ENCODE measurements at regions not wholly inside any gene's neighbourhood (a gene's known extent, or its start where the extent isn't known, plus 50 kb on each side); places are given as distances from the start of the nearest gene placed in this dataset.

DNA sequence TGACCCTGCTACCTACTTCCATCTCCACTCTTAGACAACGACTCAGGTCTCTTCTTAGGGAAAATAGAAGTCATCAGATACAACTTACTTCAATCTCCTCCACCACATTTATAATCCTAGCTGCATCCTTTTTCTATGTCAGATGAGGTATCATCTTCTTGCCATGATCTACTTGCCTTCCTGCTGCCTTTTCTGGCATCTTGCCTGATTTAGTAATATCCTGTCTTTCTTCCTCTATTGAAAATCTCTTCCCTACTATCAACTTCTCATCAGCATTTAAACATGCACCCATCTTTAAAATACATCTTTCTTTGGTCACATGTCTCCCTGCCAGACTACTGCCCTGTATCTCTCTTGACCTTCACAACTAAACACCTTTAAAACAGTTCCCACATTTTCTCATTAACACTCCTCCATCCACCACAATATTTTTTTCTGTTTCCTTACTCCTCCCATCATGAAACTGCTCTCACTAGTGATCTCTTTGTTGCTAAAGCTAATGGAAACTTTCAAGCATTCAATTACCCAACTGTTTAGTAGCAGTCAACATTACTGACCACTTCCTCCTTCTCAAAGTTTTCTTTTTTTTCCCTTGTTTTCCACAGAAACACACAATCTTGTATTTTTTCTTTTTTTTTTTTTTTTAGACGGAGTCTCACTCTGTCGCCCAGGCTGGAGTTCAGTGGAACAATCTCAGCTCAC is 100.8 kb upstream of the CXorf66 start:
- H3K4me3 ChIP-seq (ENCODE audit: low read length) = no peak overlapping the region
- H3K4me1 ChIP-seq (ENCODE audit: control insufficient read depth, insufficient read depth, low read length) = no peaks in the 10 kb centered on the region
- Mint-ChIP-seq H3K4me1 (no peaks in the 10 kb centered on the region), H3K9me3 (no peaks in the 10 kb centered on the region), H3K36me3 (ENCODE audit: low read depth) (no peaks in the 10 kb centered on the region), H3K4me3 (no peak overlapping the region), H3K27ac (no peak overlapping the region), H3K27me3 (ENCODE audit: insufficient read depth) (peaks cover 4% of the 10 kb centered on the region)
- no peak for DNase-seq
- no peaks in the 10 kb centered on the region for H3K36me3 ChIP-seq (ENCODE audit: control insufficient read depth, insufficient read depth, low read length)
- H3K27ac ChIP-seq (ENCODE audit: low read depth, low read length) = no peak overlapping the region
- 94 to 100% methylated on average over 1 to 3 of the region's 3 CpGs for WGBS, 2 experiments (ENCODE audit: insufficient coverage in 1 of 2, insufficient read length in 1 of 2)
- H3K9ac ChIP-seq (ENCODE audit: extremely low read depth, low read length, poor library complexity, severe bottlenecking) = no peak overlapping the region
- no peaks in the 10 kb centered on the region for H3K27me3 ChIP-seq (ENCODE audit: control insufficient read depth, insufficient read depth, low read length, poor library complexity, severe bottlenecking)
- no peaks in the 10 kb centered on the region for H3K9me3 ChIP-seq (ENCODE audit: control insufficient read depth, low read length)
- TF ChIP-seq, protein P1, sequence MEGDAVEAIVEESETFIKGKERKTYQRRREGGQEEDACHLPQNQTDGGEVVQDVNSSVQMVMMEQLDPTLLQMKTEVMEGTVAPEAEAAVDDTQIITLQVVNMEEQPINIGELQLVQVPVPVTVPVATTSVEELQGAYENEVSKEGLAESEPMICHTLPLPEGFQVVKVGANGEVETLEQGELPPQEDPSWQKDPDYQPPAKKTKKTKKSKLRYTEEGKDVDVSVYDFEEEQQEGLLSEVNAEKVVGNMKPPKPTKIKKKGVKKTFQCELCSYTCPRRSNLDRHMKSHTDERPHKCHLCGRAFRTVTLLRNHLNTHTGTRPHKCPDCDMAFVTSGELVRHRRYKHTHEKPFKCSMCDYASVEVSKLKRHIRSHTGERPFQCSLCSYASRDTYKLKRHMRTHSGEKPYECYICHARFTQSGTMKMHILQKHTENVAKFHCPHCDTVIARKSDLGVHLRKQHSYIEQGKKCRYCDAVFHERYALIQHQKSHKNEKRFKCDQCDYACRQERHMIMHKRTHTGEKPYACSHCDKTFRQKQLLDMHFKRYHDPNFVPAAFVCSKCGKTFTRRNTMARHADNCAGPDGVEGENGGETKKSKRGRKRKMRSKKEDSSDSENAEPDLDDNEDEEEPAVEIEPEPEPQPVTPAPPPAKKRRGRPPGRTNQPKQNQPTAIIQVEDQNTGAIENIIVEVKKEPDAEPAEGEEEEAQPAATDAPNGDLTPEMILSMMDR (conservative IDR thresholded peaks at IDR 0.05) = no peak

DNA sequence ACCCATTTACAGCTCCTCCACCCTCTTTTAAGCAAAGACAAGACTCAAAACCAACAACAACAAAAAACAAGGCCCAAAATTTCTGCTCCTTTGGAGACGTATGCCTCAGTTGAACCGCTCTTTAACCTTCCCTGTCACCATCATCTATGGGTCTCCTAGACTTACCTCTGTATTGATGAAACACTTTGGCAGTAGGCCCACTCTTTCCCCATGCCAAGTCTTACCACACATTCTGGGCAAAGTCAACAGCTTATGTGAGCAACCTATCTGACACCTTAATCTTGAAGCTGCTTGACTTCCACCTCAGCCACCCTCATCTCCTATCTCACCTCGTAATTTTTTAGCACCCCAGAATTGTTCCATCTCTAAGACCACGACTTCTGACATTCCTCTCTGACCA is 99.7 kb upstream of the CXorf66 start:
- Histone ChIP-seq H3K4me1 (ENCODE audit: control insufficient read depth, insufficient read depth, low read length) (no peaks in the 10 kb centered on the region), H3K9ac (ENCODE audit: extremely low read depth, low read length, poor library complexity, severe bottlenecking) (no peak overlapping the region), H3K9me3 (ENCODE audit: control insufficient read depth, low read length) (no peaks in the 10 kb centered on the region), H3K36me3 (ENCODE audit: control insufficient read depth, insufficient read depth, low read length) (no peaks in the 10 kb centered on the region), H3K4me3 (ENCODE audit: low read length) (no peak overlapping the region), H3K27ac (ENCODE audit: low read depth, low read length) (no peak overlapping the region), H3K27me3 (ENCODE audit: control insufficient read depth, insufficient read depth, low read length, poor library complexity, severe bottlenecking) (no peaks in the 10 kb centered on the region)
- Mint-ChIP-seq H3K4me1 (no peaks in the 10 kb centered on the region), H3K4me3 (no peak overlapping the region), H3K27ac (no peak overlapping the region), H3K9me3 (no peaks in the 10 kb centered on the region), H3K36me3 (ENCODE audit: low read depth) (no peaks in the 10 kb centered on the region), H3K27me3 (ENCODE audit: insufficient read depth) (peaks cover 4% of the 10 kb centered on the region)
- 0 to 60% methylated on average over 1 to 4 of the region's 4 CpGs for WGBS, 2 experiments (ENCODE audit: insufficient coverage in 1 of 2, insufficient read length in 1 of 2)
- TF ChIP-seq, protein P1 (conservative IDR thresholded peaks at IDR 0.05) = no peak
- no peak for DNase-seq

DNA sequence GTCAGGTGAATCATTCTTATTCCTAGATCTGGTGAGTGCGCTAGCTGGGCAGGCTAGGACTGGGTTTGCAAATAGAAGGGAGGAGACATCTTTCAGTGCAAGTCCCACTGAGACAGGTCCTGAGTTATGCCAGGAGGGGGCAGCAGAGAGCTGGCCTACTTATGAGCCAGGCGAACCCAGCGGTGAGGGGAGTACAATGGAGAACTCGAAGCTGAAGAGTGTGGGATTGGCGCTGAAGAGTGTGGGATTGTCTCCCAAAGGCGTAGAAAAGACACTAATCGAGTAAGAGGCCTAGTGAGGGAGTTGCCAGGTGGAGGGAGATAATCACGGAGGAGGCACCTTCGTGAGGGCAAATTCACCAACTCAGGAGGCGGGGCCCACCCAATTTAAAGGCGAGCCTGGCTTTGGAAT is 91.7 kb upstream of the CXorf66 start:
- Histone ChIP-seq H3K27ac (ENCODE audit: low read depth, low read length) (no peak overlapping the region), H3K4me1 (ENCODE audit: control insufficient read depth, insufficient read depth, low read length) (no peaks in the 10 kb centered on the region), H3K36me3 (ENCODE audit: control insufficient read depth, insufficient read depth, low read length) (no peaks in the 10 kb centered on the region), H3K27me3 (ENCODE audit: control insufficient read depth, insufficient read depth, low read length, poor library complexity, severe bottlenecking) (peaks cover 5% of the 10 kb centered on the region), H3K9ac (ENCODE audit: extremely low read depth, low read length, poor library complexity, severe bottlenecking) (no peak overlapping the region), H3K4me3 (ENCODE audit: low read length) (no peak overlapping the region), H3K9me3 (ENCODE audit: control insufficient read depth, low read length) (no peaks in the 10 kb centered on the region)
- H3K27ac Mint-ChIP-seq = no peak overlapping the region
- peaks cover 10% of the 10 kb centered on the region for H3K4me1 Mint-ChIP-seq
- DNase-seq = peak; percentile 92
- 26 to 36% methylated on average over 4 to 11 of the region's 11 CpGs for WGBS, 2 experiments (ENCODE audit: insufficient coverage in 1 of 2, insufficient read length in 1 of 2)
- TF ChIP-seq, protein P1 (conservative IDR thresholded peaks at IDR 0.05) = peak; percentile 97
- H3K9me3 Mint-ChIP-seq = no peaks in the 10 kb centered on the region
- H3K4me3 Mint-ChIP-seq = no peak overlapping the region
- peaks cover 29% of the 10 kb centered on the region for H3K27me3 Mint-ChIP-seq (ENCODE audit: insufficient read depth)
- no peaks in the 10 kb centered on the region for H3K36me3 Mint-ChIP-seq (ENCODE audit: low read depth)

All from endodermal cell (in vitro differentiated cells).